Frontal cortex (tissue), 3 donors: ENCODE measurements at regions not wholly inside any gene's neighbourhood (a gene's known extent, or its start where the extent isn't known, plus 50 kb on each side); places are given as distances from the start of the nearest gene placed in this dataset.
"Not testable (repeated sequence)": the region's sequence is repeated elsewhere in the genome, so short reads cannot be mapped to it uniquely, and the experiment has no call there.

Experiments
- DNase-seq, 2 donors: peaks; one replicate each; pipeline ENCODE4 v3.0.0; 2012; ENCODE audit warnings: low spot score in 2 of 2
- FAIRE-seq: peaks from 2 replicates; lab custom pipeline; 2012; peaks lifted over from hg19 to GRCh38; lab: Jason Lieb, UNC
- donor health status: control.
- donor health status: control.
- donor health status: control.

DNA sequence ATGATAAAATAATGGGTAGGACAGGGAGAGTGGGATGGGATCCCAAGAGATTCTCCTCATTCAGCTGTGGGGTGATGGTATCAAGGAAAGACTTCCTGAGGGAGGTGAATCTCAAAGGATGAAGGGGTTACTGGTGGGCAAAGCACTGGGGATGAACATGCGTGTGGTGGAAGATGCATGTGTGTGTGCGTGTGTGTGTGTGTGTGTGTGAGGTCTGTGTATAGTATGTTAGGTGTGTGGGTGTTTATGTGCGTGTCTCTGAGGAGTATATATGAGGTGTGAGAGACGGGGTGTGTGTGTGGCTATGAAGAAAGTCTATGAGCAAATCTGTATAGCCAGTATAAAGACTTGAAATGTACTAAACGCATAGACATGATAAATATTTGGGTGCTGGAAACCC, 220.0 kb upstream of the MYLIP start:
- no peak for FAIRE-seq
- DNase-seq, result no peak

GRCh38 chr6:15907914-15908518, 220.9 kb upstream of the MYLIP start:
- no peak for DNase-seq
- FAIRE-seq, result no peak

GRCh38 chr6:15907220-15907913, 221.5 kb upstream of the MYLIP start:
- not testable (repeated sequence) for FAIRE-seq, DNase-seq

GRCh38 chr6:15906420-15907016, 222.4 kb upstream of the MYLIP start:
- FAIRE-seq (no peak), DNase-seq (no peak)

DNA sequence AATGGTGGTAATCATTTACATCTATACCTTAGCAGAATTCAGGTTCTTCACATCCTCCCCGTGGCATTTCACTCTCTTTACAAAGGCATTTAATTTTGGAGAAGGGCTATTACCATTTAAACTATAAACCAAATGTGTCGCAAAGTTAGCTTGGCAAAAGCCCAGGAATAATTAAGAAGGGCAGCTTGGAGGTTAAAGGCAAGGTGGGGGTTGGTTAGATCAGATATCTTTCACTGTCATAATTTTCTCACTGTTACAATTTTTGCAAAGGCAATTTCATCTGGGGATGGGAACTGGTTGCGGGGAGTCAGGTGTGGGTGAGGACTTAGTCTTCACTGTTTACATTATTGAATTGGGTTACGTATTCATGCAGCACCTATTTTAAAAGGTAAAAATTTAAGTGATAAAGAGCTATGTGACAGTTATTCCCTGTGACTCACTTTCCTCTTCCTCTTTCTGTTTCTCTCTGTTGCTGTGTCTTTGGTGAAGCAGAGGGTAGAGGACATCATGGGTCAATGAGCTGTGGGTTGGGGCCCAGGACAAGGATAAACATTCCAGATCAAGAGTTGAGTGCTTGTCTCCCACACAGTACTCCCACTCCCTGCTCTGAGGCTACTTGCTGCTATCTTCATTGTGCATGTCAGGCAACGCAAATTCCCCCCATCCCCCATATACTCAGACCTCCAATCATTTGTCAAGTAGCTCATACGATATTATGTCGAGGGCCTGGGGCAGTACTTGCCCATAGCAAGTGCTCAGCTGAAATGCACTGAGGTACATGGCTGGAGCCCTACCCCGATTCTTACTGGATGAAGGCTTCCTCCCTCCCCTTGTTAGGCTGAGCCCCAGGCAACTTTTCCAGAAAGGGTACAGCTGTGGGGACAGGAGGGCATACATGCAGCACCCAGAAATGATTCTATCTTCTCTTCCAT, 223.1 kb upstream of the MYLIP start:
- DNase-seq (no peak), FAIRE-seq (no peak)

GRCh38 chr6:15904651-15905376, 224.1 kb upstream of the MYLIP start:
- FAIRE-seq (no peak), DNase-seq (no peak)

DNA sequence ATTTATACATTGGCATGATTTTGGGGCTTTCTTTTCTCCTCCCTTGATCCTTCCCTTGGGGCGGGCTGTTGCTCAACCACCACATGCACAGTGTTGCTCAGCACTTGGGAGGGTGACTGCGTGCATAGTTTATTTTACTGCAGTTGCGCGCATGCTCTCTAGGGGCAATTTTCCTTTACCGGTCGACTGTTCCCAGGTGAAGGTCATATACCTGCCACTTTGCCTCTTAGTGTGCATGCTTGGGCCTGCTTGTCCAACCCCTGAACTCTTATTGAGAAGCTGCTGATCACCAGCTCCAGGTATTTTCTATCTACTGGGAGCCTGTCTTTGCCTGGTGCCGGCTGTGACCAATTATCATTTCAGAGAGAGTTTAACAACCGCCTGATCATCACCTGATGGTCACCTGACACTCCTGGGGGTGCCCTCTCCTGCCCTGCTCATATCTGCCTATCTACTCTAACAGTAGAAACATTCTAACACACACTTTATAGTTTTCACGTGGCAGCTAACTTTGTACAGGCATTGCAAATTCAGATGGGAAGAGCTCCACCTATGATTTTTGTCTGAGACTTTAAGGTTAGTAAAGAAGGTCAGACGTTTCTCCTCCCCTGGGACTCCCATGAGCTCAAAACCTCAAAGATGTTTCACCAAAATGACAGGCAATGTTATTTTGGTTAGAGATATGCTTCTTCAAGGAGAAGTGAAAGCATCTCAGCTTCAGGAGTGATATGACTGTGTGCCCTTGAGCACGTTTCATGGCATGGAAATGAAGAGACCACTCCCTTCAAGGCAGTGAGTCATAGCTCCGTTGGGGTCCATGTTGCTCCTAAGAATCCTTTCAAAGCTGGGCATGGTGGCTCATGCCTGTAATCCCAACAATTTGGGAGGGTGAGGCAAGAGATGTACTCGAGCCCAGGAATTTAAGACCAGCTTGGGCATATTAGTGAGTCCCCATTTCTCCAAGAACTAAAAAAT, 227.5 kb upstream of the MYLIP start:
- DNase-seq, result no peak
- FAIRE-seq, result no peak

DNA sequence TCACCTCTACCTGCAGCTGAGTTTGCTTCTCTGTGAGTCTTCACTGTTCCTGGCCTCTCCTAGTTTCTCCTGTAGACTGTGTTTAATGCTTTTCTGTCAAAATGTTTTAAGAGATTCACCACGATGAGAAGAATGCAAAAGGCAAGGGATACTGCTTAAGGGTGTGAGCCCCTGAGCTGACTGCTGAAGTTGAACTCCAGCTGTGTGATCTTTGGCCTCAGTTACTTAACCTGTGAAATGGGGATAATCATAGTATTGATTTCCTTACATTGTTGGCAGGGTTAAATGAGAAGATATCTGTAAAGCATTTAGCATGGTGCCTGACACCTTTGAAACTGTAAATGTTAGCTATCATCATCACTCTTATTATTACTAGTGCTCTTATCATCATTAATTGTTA, 230.2 kb upstream of the MYLIP start:
- FAIRE-seq (no peak), DNase-seq (no peak)

- no peak for FAIRE-seq
- no peak for DNase-seq
Measured at GRCh38 chr6:15897063-15897876, 231.6 kb upstream of the MYLIP start.

DNA sequence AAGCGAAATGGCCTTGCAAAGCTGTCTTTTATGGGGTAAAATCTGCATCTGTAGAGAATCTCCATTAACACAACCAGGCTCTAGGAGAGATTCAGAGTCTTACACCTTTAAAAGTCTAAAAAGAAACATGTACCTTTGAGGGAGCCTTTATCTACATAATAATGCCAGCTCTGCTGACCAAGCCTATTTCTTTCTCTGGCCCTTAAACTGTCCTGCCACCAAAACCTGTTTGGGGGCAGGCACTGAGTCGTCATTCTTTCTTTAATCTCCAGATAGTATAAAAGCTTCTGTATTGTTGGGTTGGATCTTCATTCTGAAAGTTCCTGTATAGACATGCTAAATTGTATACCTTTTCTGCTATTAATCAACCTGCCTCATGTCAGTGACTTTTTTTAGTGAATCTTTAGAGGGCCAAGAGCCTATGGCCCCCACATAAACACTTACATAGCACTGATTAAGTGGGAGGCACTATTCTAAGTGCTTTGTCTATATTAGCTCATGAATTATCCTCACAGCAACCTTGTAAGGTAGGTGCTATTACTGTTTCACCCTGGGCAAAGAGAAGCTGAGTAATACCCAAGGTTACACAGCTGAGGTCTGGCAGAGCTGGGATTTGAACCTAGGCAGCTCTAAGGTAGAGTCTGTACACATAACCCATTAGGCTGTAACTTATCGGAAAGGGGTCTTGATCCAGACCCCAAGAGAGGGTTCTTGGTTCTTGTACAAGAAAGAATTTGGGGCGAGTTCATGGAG, 232.3 kb upstream of the DTNBP1 start:
- no peak for DNase-seq
- FAIRE-seq, result no peak

- no peak for FAIRE-seq
- no peak for DNase-seq
Measured at GRCh38 chr6:15893556-15894253, 230.9 kb upstream of the DTNBP1 start.

DNA sequence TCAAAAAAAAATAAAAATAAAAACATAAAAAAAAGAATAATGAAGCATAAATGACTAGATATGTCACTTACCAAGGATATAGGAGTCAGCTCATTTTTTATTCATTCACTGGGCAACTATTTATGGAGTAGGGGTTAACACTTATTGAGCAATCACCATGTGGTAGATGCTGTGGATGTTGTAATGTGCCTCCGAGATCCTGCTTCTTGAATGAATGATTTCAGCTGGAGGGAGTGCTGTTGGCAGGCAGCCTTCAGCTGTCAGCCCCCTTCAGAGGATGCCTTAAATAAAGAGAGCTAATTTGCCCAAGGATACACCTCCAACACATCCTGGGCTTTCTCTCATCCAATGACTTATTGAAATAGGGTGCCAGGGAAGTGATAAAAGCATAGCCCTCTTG, 229.5 kb upstream of the DTNBP1 start:
- FAIRE-seq (no peak), DNase-seq (no peak)

- FAIRE-seq (no peak), DNase-seq (no peak)
Measured at GRCh38 chr6:15888798-15889772, 226.3 kb upstream of the DTNBP1 start.

- FAIRE-seq (no peak), DNase-seq (no peak)
Measured at GRCh38 chr6:15887491-15888461, 224.9 kb upstream of the DTNBP1 start.
